ENCODE measurements at regions not wholly inside any gene's neighbourhood (a gene's known extent, or its start where the extent isn't known, plus 50 kb on each side); places are given as distances from the start of the nearest gene placed in this dataset.

- no peak for DNase-seq (ENCODE audit: low spot score)
- H2AFZ ChIP-seq (ENCODE audit: low read length), result no peak overlapping the region
- H3K36me3 ChIP-seq (replicated peaks in 1 of 2; ENCODE audit: control insufficient read depth in 1 of 2, insufficient read depth in 2 of 2, low read length in 2 of 2), result no peaks in the 10 kb centered on the region
- in situ Hi-C loops (cut with HindIII; ENCODE audit: extremely low pct_ligation_motif_present, low pct_unique_long_range_greater_than_20kb) (no loop called here), intact Hi-C loops (cut with micrococcal nuclease; ENCODE audit: unreplicated experiment) (no loop called here)
- no peaks in the 10 kb centered on the region for H3K9me3 ChIP-seq (ENCODE audit: low read length)
- FAIRE-seq, result no peak
- WGBS (ENCODE audit: low lambda C conversion rate), result 30% methylated on average over 4 of the region's 7 CpGs
- ChIA-PET POLR2A (no interaction called here), CTCF (ENCODE audit: low intra/inter-chr PET ratio, low total read pairs) (no interaction called here)
- H3K27ac ChIP-seq (ENCODE audit: extremely low read length, insufficient read depth, low read length), result no peak overlapping the region
- H3K79me2 ChIP-seq (ENCODE audit: insufficient read depth, low read length), result no peaks in the 10 kb centered on the region
- no peak overlapping the region for H3K4me2 ChIP-seq (ENCODE audit: low read depth, low read length)
- TF ChIP-seq HOXA3 (CRISPR knock-in tag; IDR thresholded peaks at IDR 0.05) (no peak), HNF4A (CRISPR knock-in tag; IDR thresholded peaks at IDR 0.05) (no peak), ZNF326 (CRISPR knock-in tag; IDR thresholded peaks at IDR 0.05; ENCODE audit: borderline replicate concordance) (no peak)
- ATAC-seq, result no peak
- H3K4me1 ChIP-seq (ENCODE audit: insufficient read depth, low read length), result peaks cover 1% of the 10 kb centered on the region; the same call in 1 of the 2 replicates
- H3K27me3 ChIP-seq (ENCODE audit: control insufficient read depth in 1 of 2, insufficient read depth in 2 of 2, low read length in 2 of 2), result peaks cover 3 to 60% of the 10 kb centered on the region in 2 experiments; a peak in 3 of 5 replicates
- no peaks in the 10 kb centered on the region for H4K20me1 ChIP-seq (ENCODE audit: insufficient read depth, low read length)
- no TSS peak for BruUV-seq (replicated peaks)
- no peak overlapping the region for H3K4me3 ChIP-seq (replicated peaks in 1 of 3; ENCODE audit: insufficient read depth in 1 of 3, low read depth in 2 of 3, low read length in 3 of 3)
- no peak overlapping the region for H3K9ac ChIP-seq (ENCODE audit: insufficient read depth, low read depth, low read length)
Measured at GRCh38 chr11:116697639-116698038, 75.1 kb downstream of the BUD13 start.

- in situ Hi-C loops (cut with HindIII; ENCODE audit: extremely low pct_ligation_motif_present, low pct_unique_long_range_greater_than_20kb), result no loop called here
Measured at GRCh38 chr11:116697011-116697410, 75.8 kb downstream of the BUD13 start.

More at GRCh38 chr11:116697011-116697410, 75.8 kb downstream of the BUD13 start:
- no TSS peak for BruUV-seq (replicated peaks)
- no peak overlapping the region for H3K4me3 ChIP-seq (replicated peaks in 1 of 3; ENCODE audit: insufficient read depth in 1 of 3, low read depth in 2 of 3, low read length in 3 of 3)
- DNase-seq (ENCODE audit: low spot score) (no peak), ATAC-seq (no peak), FAIRE-seq (no peak)
- H4K20me1 ChIP-seq (ENCODE audit: insufficient read depth, low read length), result no peaks in the 10 kb centered on the region
- no peaks in the 10 kb centered on the region for H3K9me3 ChIP-seq (ENCODE audit: low read length)
- no peak overlapping the region for H3K9ac ChIP-seq (ENCODE audit: insufficient read depth, low read depth, low read length)
- CTCF ChIA-PET (ENCODE audit: low intra/inter-chr PET ratio, low total read pairs), result no interaction called here
- intact Hi-C loops (cut with micrococcal nuclease; ENCODE audit: unreplicated experiment), result no loop called here
- no peak for TF ChIP-seq MYC (CRISPR knock-in tag; IDR thresholded peaks at IDR 0.05; ENCODE audit: borderline replicate concordance)
- no peak for TF ChIP-seq ZC3H4 (CRISPR knock-in tag; IDR thresholded peaks at IDR 0.05; ENCODE audit: borderline replicate concordance)
- TF ChIP-seq AKNA (CRISPR knock-in tag; IDR thresholded peaks at IDR 0.05; ENCODE audit: borderline replicate concordance), result no peak
- TF ChIP-seq SP4 (CRISPR knock-in tag; IDR thresholded peaks at IDR 0.05), result no peak
- TF ChIP-seq ZNF766 (CRISPR knock-in tag; IDR thresholded peaks at IDR 0.05; ENCODE audit: borderline replicate concordance), result no peak
- TF ChIP-seq ZMYM3 (CRISPR knock-in tag; IDR thresholded peaks at IDR 0.05), result no peak
- no peaks in the 10 kb centered on the region for H3K36me3 ChIP-seq (replicated peaks in 1 of 2; ENCODE audit: control insufficient read depth in 1 of 2, insufficient read depth in 2 of 2, low read length in 2 of 2)
- POLR2A ChIA-PET, result no interaction called here
- no peaks in the 10 kb centered on the region for H3K4me1 ChIP-seq (ENCODE audit: insufficient read depth, low read length)
- no peak overlapping the region for H3K27ac ChIP-seq (ENCODE audit: extremely low read length, insufficient read depth, low read length)
- no peaks in the 10 kb centered on the region for H3K79me2 ChIP-seq (ENCODE audit: insufficient read depth, low read length)
- no peak overlapping the region for H2AFZ ChIP-seq (ENCODE audit: low read length)
- WGBS (ENCODE audit: low lambda C conversion rate), result 7% methylated on average over 4 of the region's 4 CpGs
- peaks cover 3 to 59% of the 10 kb centered on the region in 2 experiments; a peak in 3 of 5 replicates for H3K27me3 ChIP-seq (ENCODE audit: control insufficient read depth in 1 of 2, insufficient read depth in 2 of 2, low read length in 2 of 2)
- no peak overlapping the region for H3K4me2 ChIP-seq (ENCODE audit: low read depth, low read length)

All from HepG2 (cell line).